ENCODE measurements at regions not wholly inside any gene's neighbourhood (a gene's known extent, or its start where the extent isn't known, plus 50 kb on each side); places are given as distances from the start of the nearest gene placed in this dataset.
A peak's percentile ranks its signal among the peaks of the same experiment; 100 is the strongest.
"Not testable (repeated sequence)": the region's sequence is repeated elsewhere in the genome, so short reads cannot be mapped to it uniquely, and the experiment has no call there.

GRCh38 chr13:30065181-30065580 is 214.8 kb upstream of the UBL3 start:
- no peak for DNase-seq (ENCODE audit: low spot score)

DNA sequence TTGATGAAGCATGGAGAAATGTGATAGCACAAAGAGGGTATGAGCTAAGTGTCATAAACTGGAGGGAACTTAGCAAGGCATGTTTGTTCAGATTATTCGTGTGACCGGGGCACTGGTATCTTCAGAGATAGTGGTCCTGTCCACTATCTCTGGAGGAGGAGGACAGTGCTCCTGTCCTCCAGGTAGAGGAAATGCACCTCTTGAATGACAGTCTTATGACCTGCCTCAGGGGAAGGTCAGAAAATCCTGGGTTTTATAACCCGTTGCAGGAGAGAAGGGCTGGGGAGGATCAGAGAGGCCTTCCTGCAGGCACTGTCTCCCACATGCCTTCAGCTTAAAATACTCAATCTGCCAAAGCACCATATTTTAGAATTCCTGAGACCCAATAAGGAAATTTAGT is 213.5 kb upstream of the UBL3 start:
- no peak for DNase-seq (ENCODE audit: low spot score)

DNA sequence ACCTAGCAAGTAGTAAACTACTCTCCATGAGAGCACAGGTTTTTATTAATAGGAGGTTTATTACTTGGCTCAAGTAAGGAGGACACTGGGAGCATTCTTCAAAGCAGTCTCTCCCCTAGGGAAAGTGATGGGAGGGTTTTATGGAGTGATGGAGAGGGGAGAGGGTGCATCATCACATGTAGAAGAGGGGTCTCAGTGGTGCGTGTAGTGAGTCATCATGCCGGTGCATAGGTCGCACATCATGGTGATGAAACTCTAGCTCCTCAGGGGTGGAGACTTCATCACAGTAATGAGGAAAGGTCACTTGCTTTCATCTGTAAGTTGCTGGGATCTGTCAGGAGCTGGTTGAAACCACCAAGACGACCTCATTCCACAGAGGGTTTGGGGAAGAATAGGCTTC is 210.8 kb upstream of the UBL3 start:
- no peak for DNase-seq (ENCODE audit: low spot score)

- DNase-seq (ENCODE audit: low spot score), result no peak
Measured at GRCh38 chr13:30058429-30058828, 208.0 kb upstream of the UBL3 start.

GRCh38 chr13:30054546-30054945 is 204.1 kb upstream of the UBL3 start:
- not testable (repeated sequence) for DNase-seq (ENCODE audit: low spot score)

DNA sequence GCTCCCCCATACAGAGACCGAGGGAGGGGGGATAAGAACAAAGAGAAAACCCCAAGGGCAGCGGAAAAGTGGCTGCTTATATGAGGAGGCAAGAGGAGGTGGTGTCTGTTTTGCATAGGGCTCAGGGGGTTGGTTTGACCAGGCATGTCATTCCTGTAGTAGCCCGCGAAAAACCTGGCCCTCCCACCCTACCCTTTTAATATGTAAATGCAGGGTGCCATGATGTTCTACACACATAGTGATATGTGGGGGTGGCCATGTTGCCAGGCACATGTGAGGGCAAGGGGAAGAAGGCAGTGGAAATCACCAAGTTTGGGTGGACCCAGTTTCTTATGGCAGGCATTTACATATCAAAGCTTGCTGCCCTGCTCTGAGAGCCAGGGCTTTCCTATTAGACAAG is 203.5 kb upstream of the UBL3 start:
- DNase-seq (ENCODE audit: low spot score), result no peak

- DNase-seq (ENCODE audit: low spot score), result peak; percentile 36
Measured at GRCh38 chr13:30052120-30052519, 201.7 kb upstream of the UBL3 start.

DNA sequence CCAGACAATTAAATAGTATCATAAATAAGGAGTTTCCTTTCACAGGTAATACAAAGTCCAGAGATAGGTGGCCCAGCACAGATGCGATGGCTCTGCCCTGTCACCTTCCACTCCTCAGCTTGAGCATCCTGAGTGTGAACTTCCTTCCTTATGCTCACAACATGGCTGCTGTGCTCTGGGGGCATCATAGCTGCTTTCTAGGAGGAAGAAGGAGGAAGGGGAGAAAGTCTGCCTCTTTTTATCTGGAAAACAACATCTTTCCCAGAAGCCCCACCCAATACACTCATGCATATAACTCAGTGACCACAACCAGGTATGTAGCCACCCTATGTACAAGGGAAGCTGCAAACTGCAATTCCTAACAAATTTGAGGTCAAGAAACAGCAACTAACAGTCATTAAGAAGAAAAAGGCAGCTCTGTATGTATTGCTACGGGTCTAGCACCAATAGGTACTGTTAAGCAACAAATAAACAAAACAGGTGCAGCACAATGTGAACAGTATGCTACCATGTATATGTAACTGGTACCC is 201.2 kb upstream of the UBL3 start:
- DNase-seq (ENCODE audit: low spot score), result no peak

DNA sequence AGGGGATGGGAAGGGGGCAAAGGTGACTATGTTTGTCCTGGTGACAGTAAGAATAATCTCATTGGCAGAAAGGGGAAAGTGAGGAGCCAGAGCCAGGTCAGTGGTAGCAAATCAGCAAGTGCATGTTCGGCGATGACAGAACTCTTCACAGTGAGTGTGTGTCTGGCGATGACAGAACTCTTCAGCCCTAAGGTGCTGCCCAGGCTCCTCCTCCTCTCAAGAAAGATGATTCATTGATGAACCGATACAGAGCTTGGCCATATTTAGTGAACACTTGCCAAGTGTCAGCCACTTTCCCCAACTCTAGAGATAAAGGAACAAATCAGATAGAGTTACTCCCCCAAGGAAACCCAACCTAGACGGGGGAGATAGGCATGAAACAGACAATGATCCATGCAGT is 199.3 kb upstream of the UBL3 start:
- no peak for DNase-seq (ENCODE audit: low spot score)

GRCh38 chr13:30047154-30047874 is 196.9 kb upstream of the UBL3 start:
- DNase-seq (ENCODE audit: low spot score), result no peak

- no peak for DNase-seq (ENCODE audit: low spot score)
Measured at GRCh38 chr13:30045916-30046704, 195.7 kb upstream of the UBL3 start.

DNA sequence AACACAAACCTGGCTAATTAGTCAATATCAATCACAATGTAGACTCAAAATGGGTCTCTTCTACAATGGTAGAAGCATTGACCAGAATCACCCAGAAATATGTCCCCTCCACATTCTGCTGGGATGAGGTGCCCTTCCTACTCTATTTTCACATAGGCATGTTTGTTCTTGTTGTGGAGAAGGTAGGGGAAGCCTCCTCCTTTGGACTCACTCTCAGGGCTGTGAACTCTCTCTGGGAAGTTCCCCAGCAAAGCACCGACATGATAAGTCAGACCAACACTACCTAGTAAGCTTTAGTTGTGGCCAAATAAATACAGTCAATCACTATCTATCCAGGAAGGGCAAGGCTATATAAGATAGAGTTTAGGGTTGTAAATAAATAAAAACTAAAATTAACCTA is 194.5 kb upstream of the UBL3 start:
- DNase-seq (ENCODE audit: low spot score), result no peak

GRCh38 chr13:30043631-30043925 is 193.2 kb upstream of the UBL3 start:
- no peak for DNase-seq (ENCODE audit: low spot score)

DNA sequence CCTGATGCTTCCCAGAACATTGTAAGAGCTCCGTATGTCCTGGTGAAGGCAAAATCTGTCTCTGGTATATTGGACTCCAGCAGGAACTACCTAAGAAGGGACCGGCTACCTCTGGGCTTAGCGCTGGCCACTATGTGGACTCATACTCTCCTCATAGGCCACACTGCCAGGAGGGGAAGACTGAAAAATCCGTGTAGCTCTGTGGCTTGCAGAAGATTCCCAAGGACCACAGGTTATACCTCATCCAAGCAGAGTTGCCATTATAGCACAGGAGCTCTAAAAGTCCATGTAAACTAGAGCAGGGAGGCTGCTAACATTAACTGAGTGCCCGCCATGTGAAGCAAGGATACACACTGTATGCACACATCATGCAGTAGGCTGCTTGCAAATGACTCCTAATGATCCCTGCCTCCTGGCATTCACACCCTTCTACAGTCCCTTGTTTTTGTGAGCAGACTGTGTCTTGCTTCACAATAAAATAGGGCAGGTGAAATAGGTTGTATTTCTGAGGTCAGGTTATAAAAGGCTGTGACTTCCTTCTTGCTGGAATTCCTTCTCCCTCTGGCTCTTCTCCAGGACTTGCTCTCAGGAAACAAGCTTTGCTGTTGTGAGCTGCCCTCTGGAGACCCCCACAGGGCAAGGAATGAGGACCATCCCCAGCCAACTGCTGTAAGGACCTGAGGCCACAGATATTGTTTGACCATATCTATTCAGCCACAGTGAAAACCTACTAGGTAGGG is 192.6 kb upstream of the UBL3 start:
- DNase-seq (ENCODE audit: low spot score), result no peak

DNA sequence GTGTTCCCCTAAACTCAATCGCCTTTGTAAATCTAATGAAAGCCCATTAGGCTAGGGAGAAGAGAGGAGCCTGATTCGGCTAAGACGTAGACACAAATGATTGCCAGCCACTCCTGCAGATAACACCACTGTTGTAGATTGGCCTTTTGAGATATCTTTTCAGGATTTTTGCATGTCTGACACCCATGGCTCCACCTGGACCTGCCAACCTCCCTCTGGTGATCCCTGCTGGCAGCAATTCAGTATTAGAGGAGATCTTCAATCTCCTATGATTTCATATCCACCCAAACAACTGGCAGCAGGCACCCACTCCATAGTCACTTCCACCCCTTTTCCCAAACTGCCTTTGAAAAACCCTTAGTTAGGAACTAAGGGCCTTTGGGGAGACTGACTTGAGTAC is 191.9 kb upstream of the UBL3 start:
- DNase-seq (ENCODE audit: low spot score), result no peak

DNA sequence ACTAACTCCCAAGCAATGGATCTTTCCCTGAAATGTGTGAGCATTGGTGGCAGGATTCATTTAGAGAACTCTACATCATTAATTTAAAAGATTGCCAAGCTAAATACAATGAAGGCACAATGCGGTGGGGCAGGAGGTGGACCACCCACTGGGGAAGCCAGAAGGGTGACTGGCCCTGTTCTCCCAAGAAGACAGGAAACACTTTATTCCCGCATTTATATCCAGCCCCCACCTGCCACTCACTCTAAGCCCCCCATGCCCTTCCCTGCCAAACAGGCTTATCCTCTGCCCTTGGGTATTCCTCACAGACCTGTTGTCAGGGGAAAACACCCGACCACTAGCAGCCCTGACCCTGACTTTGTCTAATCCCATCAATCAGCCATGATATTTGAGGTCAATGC is 189.1 kb upstream of the UBL3 start:
- no peak for DNase-seq (ENCODE audit: low spot score)

GRCh38 chr13:30038884-30039283 is 188.5 kb upstream of the UBL3 start:
- no peak for DNase-seq (ENCODE audit: low spot score)

DNA sequence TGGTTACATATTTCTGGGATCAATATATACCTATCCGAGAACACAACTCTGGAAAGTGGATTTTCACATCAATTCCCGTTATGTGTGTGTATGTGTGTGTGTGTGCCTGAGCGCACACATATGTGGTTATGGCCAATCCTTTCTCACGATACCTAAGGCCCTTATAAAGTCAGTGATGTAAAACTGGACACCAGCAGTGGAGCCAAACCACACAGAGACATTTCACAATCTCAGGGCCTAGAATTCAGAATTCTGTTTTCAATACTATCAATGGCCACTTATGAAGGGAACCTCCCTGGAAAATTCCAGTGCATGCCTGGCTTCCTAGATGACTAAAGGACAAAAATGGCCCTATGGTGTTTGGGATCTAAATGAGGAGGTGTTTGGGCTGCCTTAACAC is 187.3 kb upstream of the UBL3 start:
- no peak for DNase-seq (ENCODE audit: low spot score)

DNA sequence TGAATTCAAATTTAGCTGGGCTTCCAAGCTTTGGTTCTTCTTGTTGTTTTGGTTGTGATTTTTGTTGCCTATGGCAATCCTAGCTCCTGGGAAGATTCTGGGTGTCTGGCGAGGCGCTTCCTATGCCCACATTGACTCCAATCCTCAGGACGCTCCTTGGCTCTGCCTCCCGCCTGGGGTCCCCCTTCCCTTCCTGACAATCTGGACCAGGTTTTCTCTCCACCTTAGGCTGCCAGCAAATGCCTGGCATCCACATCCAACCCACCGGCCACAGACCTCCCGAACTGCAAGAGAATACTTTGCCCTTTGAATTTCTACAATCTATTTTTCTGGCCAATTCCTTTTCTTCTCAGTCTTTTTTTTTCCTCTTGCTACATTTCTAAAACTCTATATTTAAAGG is 186.9 kb upstream of the UBL3 start:
- peak; percentile 82 for DNase-seq (ENCODE audit: low spot score)

DNA sequence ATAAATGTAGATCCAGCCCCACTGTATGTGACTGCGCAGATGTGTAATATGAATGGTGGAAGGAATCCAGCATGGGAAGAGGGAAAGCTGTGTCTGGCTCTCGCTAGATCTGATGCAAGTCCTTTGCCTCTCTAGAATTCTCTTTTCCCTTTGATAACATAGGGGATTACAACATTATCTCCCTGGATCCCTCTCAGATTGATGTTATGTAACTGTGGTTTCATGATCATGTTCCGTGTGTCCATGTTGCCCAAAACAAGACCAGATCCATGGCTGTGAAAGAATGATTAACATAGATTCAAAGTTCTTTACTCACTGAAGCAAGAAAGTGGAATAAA is 184.0 kb upstream of the UBL3 start:
- DNase-seq (ENCODE audit: low spot score), result no peak

GRCh38 chr13:30033681-30034457 is 183.5 kb upstream of the UBL3 start:
- DNase-seq (ENCODE audit: low spot score), result no peak

DNA sequence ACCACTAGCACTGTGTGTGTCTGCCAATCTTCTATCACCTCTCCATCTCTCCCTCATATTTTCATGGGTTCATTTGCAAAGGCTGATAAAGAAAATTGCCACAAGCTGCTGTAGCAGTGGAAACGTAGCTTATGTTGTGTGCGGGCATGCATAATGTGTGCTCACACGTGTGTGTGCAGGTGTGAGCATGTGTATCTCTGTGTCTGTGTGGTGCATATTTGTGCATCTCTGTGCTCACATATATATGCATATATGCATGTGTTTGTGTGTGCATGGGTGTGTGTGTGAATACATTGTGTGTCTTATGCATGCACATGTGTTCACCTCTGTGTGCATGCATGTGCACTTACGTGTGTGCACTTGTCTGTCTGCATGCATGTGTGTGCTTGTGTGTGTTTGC is 181.8 kb upstream of the UBL3 start:
- no peak for DNase-seq (ENCODE audit: low spot score)
